Esophagus muscularis mucosa (tissue), 3 donors: ENCODE measurements at regions not wholly inside any gene's neighbourhood (a gene's known extent, or its start where the extent isn't known, plus 50 kb on each side); places are given as distances from the start of the nearest gene placed in this dataset.

Source experiments
- POLR2A ChIP-seq: fragments of 450-650 bp; IDR thresholded peaks from one replicate; pipeline ENCODE4 v1.6.1; 2017; ENCODE audit warnings: antibody characterized with exemption, moderate library complexity, mild to moderate bottlenecking, low read depth
- TF ChIP-seq, protein P1 (sequence below), 3 experiments: fragments of 200-600 bp in 2 of 3; fragments of 450-650 bp in 1 of 3; sonication (generic) in 2 of 3; IDR thresholded peaks; one replicate each; pipeline ENCODE4 v1.5.1; 2017 to 2019; ENCODE audit warnings: antibody characterized with exemption in 3 of 3, mild to moderate bottlenecking in 2 of 3, moderate library complexity in 1 of 3

DNA sequence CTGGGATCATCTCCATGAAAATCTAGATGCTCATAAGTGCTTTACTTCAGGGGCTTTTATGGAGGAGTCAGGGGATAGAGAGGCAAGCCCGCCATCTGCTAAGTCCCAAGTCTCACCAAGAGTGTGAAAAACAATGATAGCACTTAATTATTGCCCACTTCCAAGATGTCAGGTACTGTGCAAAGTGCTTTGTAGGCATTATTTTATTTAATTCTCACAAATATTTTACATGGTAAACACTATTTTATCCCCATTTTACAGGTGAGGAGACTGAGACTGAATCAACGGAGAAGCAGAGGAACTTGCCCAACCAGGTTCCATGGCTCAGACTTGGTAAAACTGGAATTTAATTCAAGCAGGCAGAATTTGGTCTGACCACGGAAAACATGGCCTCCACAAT is 147.5 kb downstream of the ACKR3 start:
- TF ChIP-seq, protein P1, sequence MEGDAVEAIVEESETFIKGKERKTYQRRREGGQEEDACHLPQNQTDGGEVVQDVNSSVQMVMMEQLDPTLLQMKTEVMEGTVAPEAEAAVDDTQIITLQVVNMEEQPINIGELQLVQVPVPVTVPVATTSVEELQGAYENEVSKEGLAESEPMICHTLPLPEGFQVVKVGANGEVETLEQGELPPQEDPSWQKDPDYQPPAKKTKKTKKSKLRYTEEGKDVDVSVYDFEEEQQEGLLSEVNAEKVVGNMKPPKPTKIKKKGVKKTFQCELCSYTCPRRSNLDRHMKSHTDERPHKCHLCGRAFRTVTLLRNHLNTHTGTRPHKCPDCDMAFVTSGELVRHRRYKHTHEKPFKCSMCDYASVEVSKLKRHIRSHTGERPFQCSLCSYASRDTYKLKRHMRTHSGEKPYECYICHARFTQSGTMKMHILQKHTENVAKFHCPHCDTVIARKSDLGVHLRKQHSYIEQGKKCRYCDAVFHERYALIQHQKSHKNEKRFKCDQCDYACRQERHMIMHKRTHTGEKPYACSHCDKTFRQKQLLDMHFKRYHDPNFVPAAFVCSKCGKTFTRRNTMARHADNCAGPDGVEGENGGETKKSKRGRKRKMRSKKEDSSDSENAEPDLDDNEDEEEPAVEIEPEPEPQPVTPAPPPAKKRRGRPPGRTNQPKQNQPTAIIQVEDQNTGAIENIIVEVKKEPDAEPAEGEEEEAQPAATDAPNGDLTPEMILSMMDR (IDR thresholded peaks at IDR 0.05) = no peak
- TF ChIP-seq POLR2A = no peak
